ENCODE measurements at regions not wholly inside any gene's neighbourhood (a gene's known extent, or its start where the extent isn't known, plus 50 kb on each side); places are given as distances from the start of the nearest gene placed in this dataset.

GRCh38 chr9:81083854-81084512 lies 605.4 kb downstream of the TLE1 start:
- Histone ChIP-seq H3K9me2 (replicated peaks; ENCODE audit: low read depth, low read length) (no peaks in the 10 kb centered on the region), H3K4me2 (ENCODE audit: low read depth, low read length, poor library complexity, severe bottlenecking) (no peak overlapping the region), H4K20me1 (ENCODE audit: insufficient read depth, low read length, poor library complexity, severe bottlenecking) (no peaks in the 10 kb centered on the region), H3K9me3 (ENCODE audit: insufficient read depth, low read depth, low read length) (no peaks in the 10 kb centered on the region), H3K79me2 (ENCODE audit: insufficient read depth, low read length) (no peaks in the 10 kb centered on the region), H2AFZ (ENCODE audit: low read length) (no peak overlapping the region), H3K9ac (ENCODE audit: low read depth, low read length, poor library complexity, severe bottlenecking) (no peak overlapping the region), H3K4me3 (ENCODE audit: low read length, poor library complexity, severe bottlenecking) (no peak overlapping the region), H3K4me1 (ENCODE audit: insufficient read depth, low read length, poor library complexity, severe bottlenecking) (peaks cover 7% of the 10 kb centered on the region), H3K27me3 (ENCODE audit: insufficient read depth, low read length, poor library complexity, severe bottlenecking) (no peaks in the 10 kb centered on the region), H3F3A (ENCODE audit: low read depth) (no peaks in the 10 kb centered on the region), H3K36me3 (ENCODE audit: insufficient read depth, low read length) (no peaks in the 10 kb centered on the region)
- TF ChIP-seq EZH2phosphoT487 (IDR thresholded peaks at IDR 0.05; ENCODE audit: borderline replicate concordance) (no peak), CTCF (conservative IDR thresholded peaks at IDR 0.05; ENCODE audit: low read length) (no peak)

- H3K9me3 ChIP-seq (ENCODE audit: insufficient read depth, low read depth, low read length) = no peaks in the 10 kb centered on the region
- H3K4me3 ChIP-seq (ENCODE audit: low read length, poor library complexity, severe bottlenecking) = no peak overlapping the region
- H3K4me2 ChIP-seq (ENCODE audit: low read depth, low read length, poor library complexity, severe bottlenecking) = no peak overlapping the region
Measured at GRCh38 chr9:81083067-81083466, 606.3 kb downstream of the TLE1 start.

GRCh38 chr9:81082221-81082620 lies 607.1 kb downstream of the TLE1 start:
- Histone ChIP-seq H3K4me2 (ENCODE audit: low read depth, low read length, poor library complexity, severe bottlenecking) (no peak overlapping the region), H3K27me3 (ENCODE audit: insufficient read depth, low read length, poor library complexity, severe bottlenecking) (no peaks in the 10 kb centered on the region), H3K4me3 (ENCODE audit: low read length, poor library complexity, severe bottlenecking) (no peak overlapping the region), H2AFZ (ENCODE audit: low read length) (no peak overlapping the region), H3K9me3 (ENCODE audit: insufficient read depth, low read depth, low read length) (no peaks in the 10 kb centered on the region), H3K9ac (ENCODE audit: low read depth, low read length, poor library complexity, severe bottlenecking) (no peak overlapping the region), H3K9me2 (replicated peaks; ENCODE audit: low read depth, low read length) (no peaks in the 10 kb centered on the region), H3K36me3 (ENCODE audit: insufficient read depth, low read length) (no peaks in the 10 kb centered on the region), H4K20me1 (ENCODE audit: insufficient read depth, low read length, poor library complexity, severe bottlenecking) (no peaks in the 10 kb centered on the region), H3K4me1 (ENCODE audit: insufficient read depth, low read length, poor library complexity, severe bottlenecking) (peaks cover 7% of the 10 kb centered on the region), H3K79me2 (ENCODE audit: insufficient read depth, low read length) (no peaks in the 10 kb centered on the region), H3F3A (ENCODE audit: low read depth) (no peaks in the 10 kb centered on the region)
- TF ChIP-seq EZH2phosphoT487 (IDR thresholded peaks at IDR 0.05; ENCODE audit: borderline replicate concordance) = no peak
- TF ChIP-seq CTCF (conservative IDR thresholded peaks at IDR 0.05; ENCODE audit: low read length) = no peak

More at GRCh38 chr9:81083067-81083466, 606.3 kb downstream of the TLE1 start:
- Histone ChIP-seq H3F3A (ENCODE audit: low read depth) (no peaks in the 10 kb centered on the region), H3K4me1 (ENCODE audit: insufficient read depth, low read length, poor library complexity, severe bottlenecking) (peaks cover 7% of the 10 kb centered on the region), H2AFZ (ENCODE audit: low read length) (peak overlapping the region; percentile 21; the same call in 1 of the 2 replicates), H3K9ac (ENCODE audit: low read depth, low read length, poor library complexity, severe bottlenecking) (no peak overlapping the region), H3K27me3 (ENCODE audit: insufficient read depth, low read length, poor library complexity, severe bottlenecking) (no peaks in the 10 kb centered on the region), H3K9me2 (replicated peaks; ENCODE audit: low read depth, low read length) (no peaks in the 10 kb centered on the region), H3K36me3 (ENCODE audit: insufficient read depth, low read length) (no peaks in the 10 kb centered on the region), H4K20me1 (ENCODE audit: insufficient read depth, low read length, poor library complexity, severe bottlenecking) (no peaks in the 10 kb centered on the region), H3K79me2 (ENCODE audit: insufficient read depth, low read length) (no peaks in the 10 kb centered on the region)
- no peak for TF ChIP-seq EZH2phosphoT487 (IDR thresholded peaks at IDR 0.05; ENCODE audit: borderline replicate concordance)
- peak; percentile 56 for TF ChIP-seq CTCF (conservative IDR thresholded peaks at IDR 0.05; ENCODE audit: low read length)

Measured in Loucy (cell line).